ENCODE measurements at regions not wholly inside any gene's neighbourhood (a gene's known extent, or its start where the extent isn't known, plus 50 kb on each side); places are given as distances from the start of the nearest gene placed in this dataset.
"Not testable (repeated sequence)": the region's sequence is repeated elsewhere in the genome, so short reads cannot be mapped to it uniquely, and the experiment has no call there.

- ATAC-seq: no peak
- POLR2A ChIA-PET: no interaction called here
- Mint-ChIP-seq H3K27me3 (ENCODE audit: low read depth) (no peaks in the 10 kb centered on the region), H3K36me3 (ENCODE audit: low read depth) (no peaks in the 10 kb centered on the region), H3K4me1 (ENCODE audit: low read depth) (no peaks in the 10 kb centered on the region), H3K4me3 (no peak overlapping the region), H3K9me3 (ENCODE audit: insufficient read depth) (no peaks in the 10 kb centered on the region), H3K27ac (no peak overlapping the region)
- no peak for DNase-seq
- CTCF ChIA-PET: no interaction called here
Measured at GRCh38 chr18:66867653-66868052, 263.8 kb upstream of the CDH19 start.

GRCh38 chr18:66866427-66866940 is 262.6 kb upstream of the CDH19 start:
- CTCF ChIA-PET, DNase-seq, POLR2A ChIA-PET: not testable (repeated sequence)

GRCh38 chr18:66838340-66838987 is 234.6 kb upstream of the CDH19 start:
- POLR2A ChIA-PET: no interaction called here
- ATAC-seq: no peak
- no peaks in the 10 kb centered on the region for H3K4me1 Mint-ChIP-seq (ENCODE audit: low read depth)

More at GRCh38 chr18:66866427-66866940, 262.6 kb upstream of the CDH19 start:
- not testable (repeated sequence) for H3K9me3 Mint-ChIP-seq (ENCODE audit: insufficient read depth); H3K4me1 Mint-ChIP-seq (ENCODE audit: low read depth); H3K27me3 Mint-ChIP-seq (ENCODE audit: low read depth); H3K36me3 Mint-ChIP-seq (ENCODE audit: low read depth); H3K27ac Mint-ChIP-seq; H3K4me3 Mint-ChIP-seq; ATAC-seq

GRCh38 chr18:66833646-66834045 is 229.8 kb upstream of the CDH19 start:
- no peaks in the 10 kb centered on the region for H3K36me3 Mint-ChIP-seq (ENCODE audit: low read depth)
- no peaks in the 10 kb centered on the region for H3K4me1 Mint-ChIP-seq (ENCODE audit: low read depth)
- CTCF ChIA-PET: no interaction called here
- no peak for DNase-seq
- no peak for ATAC-seq
- no peak overlapping the region for H3K27ac Mint-ChIP-seq
- no peaks in the 10 kb centered on the region for H3K27me3 Mint-ChIP-seq (ENCODE audit: low read depth)
- H3K9me3 Mint-ChIP-seq (ENCODE audit: insufficient read depth): peaks cover 9% of the 10 kb centered on the region
- POLR2A ChIA-PET: no interaction called here
- H3K4me3 Mint-ChIP-seq: no peak overlapping the region

More at GRCh38 chr18:66838340-66838987, 234.6 kb upstream of the CDH19 start:
- peaks cover 6% of the 10 kb centered on the region for H3K9me3 Mint-ChIP-seq (ENCODE audit: insufficient read depth)
- no peaks in the 10 kb centered on the region for H3K27me3 Mint-ChIP-seq (ENCODE audit: low read depth)
- no peak overlapping the region for H3K4me3 Mint-ChIP-seq
- DNase-seq: no peak
- H3K27ac Mint-ChIP-seq: no peak overlapping the region
- no peaks in the 10 kb centered on the region for H3K36me3 Mint-ChIP-seq (ENCODE audit: low read depth)
- CTCF ChIA-PET: no interaction called here

GRCh38 chr18:66826211-66826610 is 222.3 kb upstream of the CDH19 start:
- no peak for DNase-seq
- POLR2A ChIA-PET: no interaction called here

GRCh38 chr18:66825347-66825746 is 221.5 kb upstream of the CDH19 start:
- POLR2A ChIA-PET: no interaction called here
- CTCF ChIA-PET: no interaction called here
- ATAC-seq: no peak
- no peaks in the 10 kb centered on the region for H3K4me1 Mint-ChIP-seq (ENCODE audit: low read depth)
- no peak overlapping the region for H3K27ac Mint-ChIP-seq
- H3K36me3 Mint-ChIP-seq (ENCODE audit: low read depth): no peaks in the 10 kb centered on the region
- no peaks in the 10 kb centered on the region for H3K27me3 Mint-ChIP-seq (ENCODE audit: low read depth)
- DNase-seq: no peak
- no peak overlapping the region for H3K4me3 Mint-ChIP-seq
- H3K9me3 Mint-ChIP-seq (ENCODE audit: insufficient read depth): peaks cover 13% of the 10 kb centered on the region

More at GRCh38 chr18:66826211-66826610, 222.3 kb upstream of the CDH19 start:
- CTCF ChIA-PET: no interaction called here
- Mint-ChIP-seq H3K9me3 (ENCODE audit: insufficient read depth) (peaks cover 13% of the 10 kb centered on the region), H3K4me3 (no peak overlapping the region), H3K36me3 (ENCODE audit: low read depth) (no peaks in the 10 kb centered on the region), H3K27me3 (ENCODE audit: low read depth) (no peaks in the 10 kb centered on the region), H3K4me1 (ENCODE audit: low read depth) (no peaks in the 10 kb centered on the region), H3K27ac (no peak overlapping the region)
- ATAC-seq: no peak

GRCh38 chr18:66819235-66819634 is 215.3 kb upstream of the CDH19 start:
- H3K27me3 Mint-ChIP-seq (ENCODE audit: low read depth): no peaks in the 10 kb centered on the region
- ChIA-PET CTCF (no interaction called here), POLR2A (no interaction called here)
- peaks cover 6% of the 10 kb centered on the region for H3K9me3 Mint-ChIP-seq (ENCODE audit: insufficient read depth)
- H3K4me1 Mint-ChIP-seq (ENCODE audit: low read depth): no peaks in the 10 kb centered on the region
- no peaks in the 10 kb centered on the region for H3K36me3 Mint-ChIP-seq (ENCODE audit: low read depth)
- DNase-seq: no peak
- H3K4me3 Mint-ChIP-seq: no peak overlapping the region
- no peak overlapping the region for H3K27ac Mint-ChIP-seq
- ATAC-seq: no peak

GRCh38 chr18:66813138-66813537 is 209.2 kb upstream of the CDH19 start:
- ChIA-PET POLR2A (no interaction called here), CTCF (no interaction called here)
- H3K9me3 Mint-ChIP-seq (ENCODE audit: insufficient read depth): peaks cover 12% of the 10 kb centered on the region
- H3K36me3 Mint-ChIP-seq (ENCODE audit: low read depth): no peaks in the 10 kb centered on the region
- H3K4me1 Mint-ChIP-seq (ENCODE audit: low read depth): no peaks in the 10 kb centered on the region
- ATAC-seq (no peak), DNase-seq (no peak)
- H3K27me3 Mint-ChIP-seq (ENCODE audit: low read depth): no peaks in the 10 kb centered on the region
- H3K27ac Mint-ChIP-seq: no peak overlapping the region
- H3K4me3 Mint-ChIP-seq: no peak overlapping the region

GRCh38 chr18:66795051-66795450 is 191.2 kb upstream of the CDH19 start:
- Mint-ChIP-seq H3K4me3 (no peak overlapping the region), H3K27ac (no peak overlapping the region), H3K9me3 (ENCODE audit: insufficient read depth) (no peaks in the 10 kb centered on the region), H3K27me3 (ENCODE audit: low read depth) (no peaks in the 10 kb centered on the region), H3K4me1 (ENCODE audit: low read depth) (no peaks in the 10 kb centered on the region), H3K36me3 (ENCODE audit: low read depth) (no peaks in the 10 kb centered on the region)
- ChIA-PET CTCF (no interaction called here), POLR2A (no interaction called here)
- no peak for DNase-seq
- ATAC-seq: no peak

- Mint-ChIP-seq H3K36me3 (ENCODE audit: low read depth) (no peaks in the 10 kb centered on the region), H3K4me3 (no peak overlapping the region), H3K9me3 (ENCODE audit: insufficient read depth) (no peaks in the 10 kb centered on the region), H3K27ac (no peak overlapping the region), H3K4me1 (ENCODE audit: low read depth) (no peaks in the 10 kb centered on the region), H3K27me3 (ENCODE audit: low read depth) (no peaks in the 10 kb centered on the region)
- CTCF ChIA-PET: no interaction called here
- ATAC-seq (no peak), DNase-seq (no peak)
- POLR2A ChIA-PET: no interaction called here
Measured at GRCh38 chr18:66792466-66792865, 188.6 kb upstream of the CDH19 start.

GRCh38 chr18:66780609-66781008 is 176.7 kb upstream of the CDH19 start:
- H3K4me1 Mint-ChIP-seq (ENCODE audit: low read depth): no peaks in the 10 kb centered on the region
- ChIA-PET CTCF (no interaction called here), POLR2A (no interaction called here)

GRCh38 chr18:66778048-66778447 is 174.2 kb upstream of the CDH19 start:
- DNase-seq: no peak
- no peaks in the 10 kb centered on the region for H3K9me3 Mint-ChIP-seq (ENCODE audit: insufficient read depth)
- H3K36me3 Mint-ChIP-seq (ENCODE audit: low read depth): no peaks in the 10 kb centered on the region
- no peaks in the 10 kb centered on the region for H3K4me1 Mint-ChIP-seq (ENCODE audit: low read depth)
- H3K4me3 Mint-ChIP-seq: no peak overlapping the region
- no peak for ATAC-seq
- no peak overlapping the region for H3K27ac Mint-ChIP-seq
- ChIA-PET CTCF (no interaction called here), POLR2A (no interaction called here)
- H3K27me3 Mint-ChIP-seq (ENCODE audit: low read depth): no peaks in the 10 kb centered on the region

More at GRCh38 chr18:66780609-66781008, 176.7 kb upstream of the CDH19 start:
- ATAC-seq (no peak), DNase-seq (no peak)
- H3K4me3 Mint-ChIP-seq: no peak overlapping the region
- H3K9me3 Mint-ChIP-seq (ENCODE audit: insufficient read depth): no peaks in the 10 kb centered on the region
- H3K27me3 Mint-ChIP-seq (ENCODE audit: low read depth): no peaks in the 10 kb centered on the region
- H3K36me3 Mint-ChIP-seq (ENCODE audit: low read depth): no peaks in the 10 kb centered on the region
- no peak overlapping the region for H3K27ac Mint-ChIP-seq

GRCh38 chr18:66769375-66769774 is 165.5 kb upstream of the CDH19 start:
- no peaks in the 10 kb centered on the region for H3K27me3 Mint-ChIP-seq (ENCODE audit: low read depth)
- H3K4me1 Mint-ChIP-seq (ENCODE audit: low read depth): no peaks in the 10 kb centered on the region
- H3K36me3 Mint-ChIP-seq (ENCODE audit: low read depth): no peaks in the 10 kb centered on the region
- ChIA-PET CTCF (no interaction called here), POLR2A (no interaction called here)
- H3K27ac Mint-ChIP-seq: no peak overlapping the region
- no peaks in the 10 kb centered on the region for H3K9me3 Mint-ChIP-seq (ENCODE audit: insufficient read depth)
- DNase-seq (no peak), ATAC-seq (no peak)
- H3K4me3 Mint-ChIP-seq: no peak overlapping the region

All from activated CD8-positive, alpha-beta T cell treated with anti-CD3 and anti-CD28 coated beads, Interleukin-2, amount 10 ng/mL, durations not matched to agents 7 days and 5 days (primary cell).